ENCODE measurements at regions not wholly inside any gene's neighbourhood (a gene's known extent, or its start where the extent isn't known, plus 50 kb on each side); places are given as distances from the start of the nearest gene placed in this dataset.
A peak's percentile ranks its signal among the peaks of the same experiment; 100 is the strongest.

DNA sequence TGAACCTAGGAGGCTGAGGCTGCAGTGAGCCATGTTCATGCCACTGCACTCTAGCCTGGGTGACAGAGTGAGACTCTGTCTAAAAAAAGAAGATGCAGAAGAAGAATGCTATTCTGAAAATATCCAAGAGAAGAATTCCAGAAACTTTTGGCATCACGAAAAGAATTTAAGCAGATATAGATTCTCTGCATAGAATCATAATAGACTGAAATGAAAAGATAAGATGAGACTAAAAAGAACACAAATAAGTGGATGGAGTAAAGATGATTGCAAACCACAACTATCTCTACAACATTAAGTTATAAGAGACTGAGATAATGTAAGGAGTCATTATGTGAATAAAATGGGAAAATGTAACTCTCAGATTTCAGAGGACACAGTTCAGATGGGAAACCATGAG lies 140.7 kb upstream of the TMC3 start:
- TF ChIP-seq, protein P1, sequence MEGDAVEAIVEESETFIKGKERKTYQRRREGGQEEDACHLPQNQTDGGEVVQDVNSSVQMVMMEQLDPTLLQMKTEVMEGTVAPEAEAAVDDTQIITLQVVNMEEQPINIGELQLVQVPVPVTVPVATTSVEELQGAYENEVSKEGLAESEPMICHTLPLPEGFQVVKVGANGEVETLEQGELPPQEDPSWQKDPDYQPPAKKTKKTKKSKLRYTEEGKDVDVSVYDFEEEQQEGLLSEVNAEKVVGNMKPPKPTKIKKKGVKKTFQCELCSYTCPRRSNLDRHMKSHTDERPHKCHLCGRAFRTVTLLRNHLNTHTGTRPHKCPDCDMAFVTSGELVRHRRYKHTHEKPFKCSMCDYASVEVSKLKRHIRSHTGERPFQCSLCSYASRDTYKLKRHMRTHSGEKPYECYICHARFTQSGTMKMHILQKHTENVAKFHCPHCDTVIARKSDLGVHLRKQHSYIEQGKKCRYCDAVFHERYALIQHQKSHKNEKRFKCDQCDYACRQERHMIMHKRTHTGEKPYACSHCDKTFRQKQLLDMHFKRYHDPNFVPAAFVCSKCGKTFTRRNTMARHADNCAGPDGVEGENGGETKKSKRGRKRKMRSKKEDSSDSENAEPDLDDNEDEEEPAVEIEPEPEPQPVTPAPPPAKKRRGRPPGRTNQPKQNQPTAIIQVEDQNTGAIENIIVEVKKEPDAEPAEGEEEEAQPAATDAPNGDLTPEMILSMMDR (conservative IDR thresholded peaks at IDR 0.05; ENCODE audit: low read depth, low read length) = no peak

DNA sequence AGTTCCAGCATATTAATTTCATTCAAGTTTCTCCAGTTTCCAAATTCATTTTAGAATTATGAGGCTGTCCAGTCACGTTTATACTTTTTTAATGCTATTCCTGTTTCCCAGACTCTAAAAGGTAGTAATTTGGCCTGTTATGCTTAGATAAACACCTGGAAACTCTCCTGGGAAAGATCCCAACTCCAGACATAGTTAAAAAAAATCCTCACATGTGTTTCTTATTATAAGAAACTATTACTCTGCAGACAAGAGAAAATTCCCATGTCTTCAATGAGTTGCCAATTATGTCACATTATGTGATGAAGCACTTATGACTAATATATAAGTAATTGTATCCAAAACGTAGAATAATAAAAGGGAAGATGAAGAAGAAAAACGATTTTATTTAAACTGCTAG lies 137.1 kb upstream of the TMC3 start:
- no peak overlapping the region for H3K4me3 ChIP-seq (ENCODE audit: low read depth, low read length)
- TF ChIP-seq, protein P1 (conservative IDR thresholded peaks at IDR 0.05; ENCODE audit: low read depth, low read length) = no peak
- no peak for DNase-seq (ENCODE audit: low read depth)

More for the DNA sequence above, 140.7 kb upstream of the TMC3 start:
- DNase-seq (ENCODE audit: low read depth) = no peak
- H3K4me3 ChIP-seq (ENCODE audit: low read depth, low read length) = no peak overlapping the region

DNA sequence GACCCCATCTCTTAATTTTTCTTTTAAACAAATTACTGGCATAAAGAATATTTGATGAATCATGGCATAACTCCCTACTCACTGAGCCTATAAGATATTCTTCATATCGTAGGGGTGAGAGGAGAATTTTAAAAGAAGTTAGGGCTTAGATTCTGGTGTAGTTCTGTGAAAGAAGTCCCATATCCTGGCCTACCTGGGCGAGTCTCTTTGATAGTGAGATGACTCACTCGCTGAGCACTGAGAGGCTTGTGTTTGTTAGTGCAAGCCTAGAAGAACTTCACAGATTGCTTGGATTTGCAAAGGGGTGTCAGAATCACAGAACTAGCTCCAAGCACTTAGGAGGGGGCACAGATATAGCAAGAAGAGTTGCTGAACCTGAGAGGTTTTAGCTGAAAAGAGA lies 133.8 kb upstream of the TMC3 start:
- DNase-seq (ENCODE audit: low read depth) = no peak
- H3K4me3 ChIP-seq (ENCODE audit: low read depth, low read length) = no peak overlapping the region
- TF ChIP-seq, protein P1 (conservative IDR thresholded peaks at IDR 0.05; ENCODE audit: low read depth, low read length) = no peak

DNA sequence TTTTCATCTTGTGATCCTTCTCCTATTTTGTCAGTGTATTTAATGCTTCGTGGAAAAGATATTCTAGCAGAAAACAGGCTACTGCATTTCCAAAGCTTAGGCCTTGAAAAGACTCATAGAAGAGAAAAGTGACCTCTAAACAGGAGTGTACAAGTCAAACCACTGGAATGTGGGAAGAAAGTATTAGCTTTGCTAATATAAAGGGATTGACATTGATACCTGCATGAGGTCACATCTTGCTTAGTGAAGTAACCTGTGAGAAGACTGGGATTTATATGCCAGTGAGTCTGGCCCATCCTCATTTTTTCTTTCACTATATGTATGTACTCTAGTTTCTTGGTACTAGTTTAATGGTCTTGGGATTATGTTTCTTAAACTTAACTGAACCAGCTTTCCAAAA lies 132.9 kb upstream of the TMC3 start:
- TF ChIP-seq, protein P1 (conservative IDR thresholded peaks at IDR 0.05; ENCODE audit: low read depth, low read length) = no peak
- DNase-seq (ENCODE audit: low read depth) = no peak
- no peak overlapping the region for H3K4me3 ChIP-seq (ENCODE audit: low read depth, low read length)

DNA sequence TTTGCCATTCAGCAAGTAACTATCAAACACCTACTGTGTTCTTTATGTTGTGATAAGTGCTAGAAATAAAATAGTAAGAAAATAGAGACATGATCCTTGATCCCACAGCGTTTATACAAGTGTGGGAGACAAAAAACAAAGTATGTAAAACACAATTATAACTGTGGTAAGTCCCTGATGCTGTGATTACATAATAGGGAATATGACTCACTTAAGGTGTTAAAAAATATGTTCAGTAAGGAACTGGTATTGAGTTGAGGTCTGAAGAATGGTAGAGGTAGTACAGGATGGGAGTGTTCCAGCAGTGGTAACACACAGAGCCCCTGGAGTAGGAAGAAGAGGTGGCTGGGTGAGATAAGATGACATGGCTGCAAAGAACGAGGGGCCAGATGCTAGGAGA lies 132.1 kb upstream of the TMC3 start:
- no peak for DNase-seq (ENCODE audit: low read depth)
- TF ChIP-seq, protein P1 (conservative IDR thresholded peaks at IDR 0.05; ENCODE audit: low read depth, low read length) = no peak
- H3K4me3 ChIP-seq (ENCODE audit: low read depth, low read length) = no peak overlapping the region

DNA sequence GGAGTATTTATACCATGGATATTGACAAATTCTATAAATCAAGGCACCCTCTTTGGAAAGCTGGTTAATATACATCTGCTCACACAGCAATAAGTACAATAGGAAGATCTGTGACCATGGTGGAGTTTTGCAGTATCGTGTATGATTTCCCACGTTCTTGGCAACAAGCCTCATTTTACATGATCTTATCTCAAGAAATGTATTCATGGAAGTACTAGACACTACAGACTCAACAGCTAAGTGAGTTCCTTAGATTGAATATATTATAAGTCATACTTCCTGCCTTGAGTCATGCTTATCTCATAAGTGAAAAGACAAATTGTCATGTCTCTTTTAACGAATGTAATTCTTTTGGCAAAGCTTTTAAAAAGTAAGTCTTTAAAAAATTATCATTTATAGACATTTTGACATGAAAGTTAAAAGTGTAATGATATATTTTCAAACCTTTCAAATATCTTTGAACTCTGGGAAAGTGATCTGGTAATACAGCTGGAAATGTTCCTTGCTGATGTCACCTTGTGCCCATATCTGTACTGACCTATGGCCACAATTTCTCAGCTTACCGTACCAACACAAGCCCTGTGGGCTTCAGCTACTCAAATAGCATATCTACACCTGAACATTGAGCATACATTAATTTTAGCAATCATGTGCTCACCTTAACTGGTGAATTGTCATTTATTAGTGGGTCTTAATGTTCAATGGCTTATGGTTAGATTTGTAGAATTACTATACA lies 130.3 kb upstream of the TMC3 start:
- TF ChIP-seq, protein P1 (conservative IDR thresholded peaks at IDR 0.05; ENCODE audit: low read depth, low read length) = no peak
- peak; percentile 47 for DNase-seq (ENCODE audit: low read depth)
- no peak overlapping the region for H3K4me3 ChIP-seq (ENCODE audit: low read depth, low read length)

DNA sequence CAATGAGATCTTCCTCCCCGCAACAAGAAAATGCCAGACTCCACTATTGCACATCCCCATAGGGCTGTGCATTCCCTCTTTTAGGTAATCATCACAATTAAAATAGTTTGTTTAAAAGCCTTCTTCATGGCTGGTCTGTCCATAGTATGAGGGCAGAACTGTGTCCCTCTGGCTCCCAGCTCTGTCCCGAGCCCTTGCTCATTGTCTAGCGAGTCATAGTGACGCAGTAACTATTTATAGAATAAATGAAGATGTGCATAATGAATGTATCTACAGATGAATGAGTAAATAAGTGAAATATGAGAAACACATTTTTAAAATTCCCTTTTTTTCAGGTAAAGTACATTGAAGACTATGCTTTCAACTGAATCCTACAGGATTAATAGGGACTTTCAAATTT lies 128.4 kb upstream of the TMC3 start:
- H3K4me3 ChIP-seq (ENCODE audit: low read depth, low read length) = no peak overlapping the region
- DNase-seq (ENCODE audit: low read depth) = no peak
- TF ChIP-seq, protein P1 (conservative IDR thresholded peaks at IDR 0.05; ENCODE audit: low read depth, low read length) = no peak
